NCI-H2171 treated with DMSO at 0.1 percent for 48 hours (cell line): ENCODE measurements at regions not wholly inside any gene's neighbourhood (a gene's known extent, or its start where the extent isn't known, plus 50 kb on each side); places are given as distances from the start of the nearest gene placed in this dataset.

Experiments
- DNase-seq: peaks from one replicate; lab custom pipeline; 2025; lab: John Stamatoyannopoulos, UW

DNA sequence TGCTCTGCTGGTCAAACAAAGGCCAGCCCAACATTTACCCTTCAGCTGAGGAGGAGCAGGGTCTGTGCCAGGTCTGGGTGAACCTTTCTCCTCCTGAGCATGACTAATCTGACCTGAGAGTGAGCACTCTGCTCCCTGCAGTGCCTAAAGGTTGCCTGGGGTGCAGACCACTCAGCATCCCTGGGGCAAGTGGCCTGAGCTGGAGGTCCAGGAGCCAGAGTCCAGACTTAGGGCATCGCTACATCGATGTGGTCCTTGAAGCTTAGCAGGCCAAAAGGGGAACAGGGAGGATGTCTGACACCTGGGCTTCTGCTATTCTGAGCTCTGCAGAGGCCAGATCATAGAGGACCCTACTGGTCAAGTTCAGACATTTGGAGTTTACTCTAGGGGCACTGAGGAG lies 119.1 kb downstream of the FAM43A start:
- DNase-seq: no peak

DNA sequence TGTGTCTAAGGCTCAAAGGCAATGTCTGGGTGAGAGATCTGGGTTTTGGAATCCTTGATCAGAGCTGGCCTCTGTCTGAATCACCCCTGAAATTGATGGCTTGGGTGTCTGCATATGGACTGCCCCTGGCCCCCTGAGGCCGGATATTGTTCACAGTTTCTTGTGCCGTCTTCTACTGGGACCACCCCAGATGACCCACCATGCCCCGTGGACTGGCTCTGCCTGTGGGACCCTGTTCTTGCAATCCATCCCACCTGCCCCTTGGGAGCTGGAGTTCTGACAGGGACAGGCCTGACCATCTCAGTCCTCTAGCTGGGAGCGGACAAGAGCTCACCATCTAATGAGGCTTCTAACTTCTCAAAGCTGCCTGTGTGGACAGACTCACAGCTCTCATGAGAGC lies 119.9 kb downstream of the FAM43A start:
- DNase-seq: no peak

DNA sequence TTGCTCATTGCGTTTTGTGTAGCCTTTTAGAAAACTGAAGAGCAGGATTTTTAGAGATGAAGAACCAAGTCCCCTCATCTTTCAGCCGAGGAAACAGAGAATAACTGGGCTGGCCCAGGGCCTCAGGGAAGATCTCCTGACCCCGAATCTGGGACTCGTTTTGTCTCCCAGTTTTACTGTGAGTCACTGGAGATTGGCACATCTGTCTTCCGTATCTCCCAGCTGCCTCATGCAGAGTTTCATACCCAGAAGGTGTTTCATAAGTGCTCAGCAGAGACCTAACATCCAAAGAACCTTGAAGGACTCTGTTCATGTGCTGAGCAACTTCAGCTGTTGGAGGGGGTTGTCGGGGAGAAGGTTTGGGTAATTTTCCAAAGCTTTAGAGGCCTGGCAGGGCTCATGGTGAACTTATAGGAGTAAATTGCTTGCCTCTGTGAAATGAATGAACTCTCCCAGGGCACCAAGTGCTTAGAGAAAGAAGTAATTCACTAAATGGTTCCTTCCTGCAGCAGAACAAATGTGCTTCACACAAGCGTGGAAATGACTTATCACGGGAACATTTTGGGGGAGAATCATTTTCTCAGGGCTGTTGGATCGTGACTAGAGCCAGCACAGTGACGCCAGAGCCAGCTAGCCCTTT lies 121.4 kb downstream of the FAM43A start:
- DNase-seq: no peak

DNA sequence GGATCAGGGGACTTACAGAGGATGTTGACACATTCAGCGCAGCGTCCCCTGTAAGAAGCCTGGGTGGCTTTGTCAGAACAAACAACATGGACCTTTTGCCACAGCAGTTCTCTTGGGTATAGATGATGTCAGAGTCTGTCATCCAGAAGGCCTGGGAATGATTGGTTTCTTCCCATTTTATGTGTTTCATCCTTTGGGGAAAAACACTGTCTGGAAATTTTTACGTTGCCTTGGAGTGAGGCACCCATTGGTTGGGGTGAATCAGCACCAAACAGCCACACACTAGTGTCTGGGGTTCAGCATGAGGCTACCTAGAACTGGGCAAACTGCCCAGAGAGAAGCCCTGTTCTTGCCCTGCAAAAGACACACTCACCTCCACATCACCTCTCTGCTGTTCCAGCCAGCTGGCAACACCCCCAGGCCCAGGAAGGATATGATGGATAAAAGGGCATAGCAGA lies 123.0 kb downstream of the FAM43A start:
- DNase-seq: peak; percentile 17

DNA sequence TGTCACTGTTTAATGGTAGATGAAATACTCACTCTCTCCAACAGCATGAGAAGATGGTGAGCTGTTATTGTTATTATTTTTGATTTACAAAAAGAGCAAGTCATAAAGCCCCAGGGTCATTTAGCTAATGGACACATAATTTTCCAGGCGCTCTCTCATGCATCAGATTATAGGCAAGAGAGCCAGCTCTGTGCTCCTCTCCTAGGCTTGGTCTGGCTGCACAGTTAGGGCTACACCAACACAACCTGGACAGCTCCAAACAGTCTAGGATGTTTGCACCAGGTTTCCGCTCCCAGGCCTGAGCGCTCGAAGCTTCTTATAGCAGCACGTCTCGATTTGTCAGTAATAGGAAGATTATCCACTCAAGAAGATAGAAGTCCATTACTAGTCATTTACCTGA lies 123.7 kb downstream of the FAM43A start:
- no peak for DNase-seq

DNA sequence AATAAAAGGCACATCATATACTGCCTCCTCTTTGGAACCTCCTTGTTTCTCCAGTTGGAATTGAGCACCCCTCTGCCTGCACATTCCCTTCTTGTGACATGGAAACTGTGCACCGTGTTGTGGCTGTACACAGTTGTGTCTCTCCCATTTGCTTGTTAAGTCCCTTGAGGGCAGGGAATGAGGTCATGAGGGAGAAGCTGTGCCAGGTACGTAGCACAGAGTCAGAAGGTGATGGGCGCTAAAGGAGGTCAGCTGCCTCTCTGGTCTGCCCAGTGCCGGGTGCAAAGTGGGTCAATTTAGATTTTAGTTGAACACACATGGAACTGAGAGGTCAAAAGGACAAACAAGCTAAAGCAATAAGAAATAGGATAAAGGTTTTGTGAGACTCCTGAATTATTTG lies 124.4 kb downstream of the FAM43A start:
- no peak for DNase-seq

DNA sequence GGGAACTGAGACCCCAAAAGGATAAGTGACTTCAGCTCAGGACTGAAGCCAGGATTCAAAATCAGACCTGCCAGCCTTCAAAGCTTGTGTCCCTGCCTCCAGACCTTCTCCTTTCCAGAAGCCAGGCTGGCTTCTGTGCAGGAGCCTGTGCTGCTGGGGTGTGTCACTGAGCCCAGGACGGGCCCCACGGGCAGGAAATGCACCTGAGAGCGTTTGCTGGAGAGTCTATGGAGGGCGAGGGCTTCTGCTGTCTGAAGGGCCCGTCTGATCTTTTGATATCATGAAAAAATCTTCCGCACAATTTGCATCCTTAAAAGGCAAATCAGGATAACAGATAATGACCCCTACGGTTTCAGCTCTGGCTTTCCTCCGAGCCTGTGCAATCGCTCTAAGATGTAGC lies 125.4 kb downstream of the FAM43A start:
- no peak for DNase-seq

DNA sequence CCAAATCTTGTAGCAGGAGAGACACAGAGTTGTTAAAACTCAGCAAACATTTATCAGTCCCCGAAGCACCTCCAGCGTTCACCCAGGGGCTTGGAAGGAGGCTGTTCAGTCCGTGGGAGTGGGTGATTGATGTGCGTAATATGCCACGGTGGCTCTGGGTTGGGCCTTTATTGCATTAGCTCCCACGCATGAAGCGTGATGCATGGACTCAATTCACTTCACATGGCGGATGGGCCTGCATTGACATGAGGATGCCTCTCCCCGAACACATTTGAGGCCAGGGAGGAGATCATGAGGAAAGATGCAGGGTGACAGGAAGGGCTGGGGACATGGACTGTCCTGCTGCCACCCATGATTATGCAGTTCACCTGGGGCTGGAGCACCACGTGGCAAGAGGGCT lies 126.5 kb downstream of the FAM43A start:
- DNase-seq: no peak

DNA sequence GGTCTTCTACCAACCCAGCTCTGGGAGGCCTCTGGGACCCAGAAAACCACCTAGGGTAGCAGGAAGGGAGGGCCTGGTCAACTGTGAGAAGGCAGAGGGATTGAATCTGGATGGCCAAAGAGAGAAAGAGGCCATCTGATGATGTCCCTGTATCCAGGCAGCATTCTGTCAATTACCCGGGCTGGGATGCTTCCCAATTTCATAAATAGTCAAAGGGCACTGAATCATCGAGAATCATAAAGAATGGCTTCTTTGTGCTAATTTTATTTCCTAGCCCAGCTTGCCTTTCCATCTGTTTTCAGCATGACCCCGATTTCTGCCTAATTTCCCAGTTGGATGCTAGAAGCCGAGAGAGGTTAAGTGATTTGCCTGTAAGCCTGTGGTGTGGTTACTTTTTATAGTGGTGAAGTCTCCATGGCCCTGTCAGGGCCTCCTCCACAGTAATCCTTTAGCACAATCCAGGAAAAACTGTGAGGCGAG lies 129.2 kb downstream of the FAM43A start:
- DNase-seq: no peak

DNA sequence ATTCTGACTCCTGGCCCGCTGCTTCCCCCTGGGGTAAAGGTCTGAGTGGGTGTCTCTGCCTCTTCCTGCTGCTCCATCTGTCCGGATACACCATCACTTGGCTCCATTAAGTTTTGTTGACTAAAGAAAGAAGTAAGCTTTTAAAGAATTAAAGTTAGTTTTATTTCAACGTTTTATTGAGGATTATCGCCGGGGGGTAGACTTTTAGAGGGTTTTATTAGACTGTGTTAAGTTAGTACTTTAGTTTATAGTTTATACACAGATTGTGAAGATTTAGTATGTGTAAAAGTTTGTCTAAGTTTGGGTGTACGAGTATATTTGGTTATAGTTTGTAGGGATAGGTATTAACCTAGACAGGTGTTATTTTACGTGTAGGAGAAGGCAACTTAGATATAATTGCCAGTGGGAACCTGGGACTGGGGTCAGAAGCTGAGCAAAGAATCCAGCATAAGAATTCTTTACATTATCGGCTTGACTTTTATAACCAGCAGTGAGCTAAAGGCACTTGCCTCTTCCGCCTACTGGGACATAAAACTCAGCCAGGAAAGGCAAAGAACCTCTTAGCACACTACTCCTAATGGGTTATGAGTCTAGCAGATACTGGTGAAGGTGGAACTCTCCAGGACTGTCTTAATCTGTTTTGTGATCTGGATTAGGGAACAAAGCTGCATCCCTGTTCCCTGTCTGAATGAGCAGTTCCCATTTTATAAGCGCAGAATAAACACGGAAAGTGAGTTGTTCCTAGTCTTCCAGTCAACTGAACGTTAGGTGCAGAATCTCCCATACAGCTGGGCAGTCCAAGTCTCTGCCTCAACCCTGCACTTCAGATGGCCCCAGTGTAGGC lies 131.3 kb downstream of the FAM43A start:
- DNase-seq: no peak

DNA sequence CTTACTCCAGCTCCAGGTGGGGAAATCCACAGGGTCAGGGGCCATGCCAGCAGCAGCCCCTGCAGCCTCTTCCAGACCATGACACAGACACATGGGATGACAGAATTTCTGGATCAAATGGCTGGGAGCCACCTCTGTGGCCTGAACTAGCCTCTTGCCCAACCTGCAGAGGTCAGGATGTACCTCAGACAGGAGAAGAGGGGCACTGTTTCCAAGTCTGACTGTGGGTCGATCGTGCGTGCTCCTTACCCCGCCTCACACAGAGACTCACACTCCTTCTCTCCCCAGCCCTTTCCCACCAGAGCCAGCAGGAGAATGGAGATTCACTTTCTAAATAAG lies 131.9 kb downstream of the FAM43A start:
- no peak for DNase-seq

DNA sequence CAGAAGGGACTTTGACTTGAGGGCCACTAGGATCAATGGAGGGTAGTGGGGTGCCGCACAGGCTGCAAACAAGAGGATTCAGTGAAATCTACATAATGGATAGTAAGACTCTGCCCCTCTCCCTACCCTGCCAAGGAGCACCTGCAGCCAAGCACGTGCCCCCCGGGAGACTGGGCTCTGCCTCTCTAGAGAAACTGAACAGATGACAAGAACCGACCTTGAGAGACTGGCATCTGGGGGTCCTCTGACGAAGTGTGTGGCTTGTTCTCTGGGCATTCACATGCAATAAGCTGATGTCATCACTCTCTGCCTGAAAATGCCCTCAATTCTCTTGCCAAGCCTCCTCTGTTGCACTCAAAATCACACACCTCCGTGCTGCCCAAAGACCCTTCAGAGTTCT lies 132.3 kb downstream of the FAM43A start:
- DNase-seq: peak; percentile 68

DNA sequence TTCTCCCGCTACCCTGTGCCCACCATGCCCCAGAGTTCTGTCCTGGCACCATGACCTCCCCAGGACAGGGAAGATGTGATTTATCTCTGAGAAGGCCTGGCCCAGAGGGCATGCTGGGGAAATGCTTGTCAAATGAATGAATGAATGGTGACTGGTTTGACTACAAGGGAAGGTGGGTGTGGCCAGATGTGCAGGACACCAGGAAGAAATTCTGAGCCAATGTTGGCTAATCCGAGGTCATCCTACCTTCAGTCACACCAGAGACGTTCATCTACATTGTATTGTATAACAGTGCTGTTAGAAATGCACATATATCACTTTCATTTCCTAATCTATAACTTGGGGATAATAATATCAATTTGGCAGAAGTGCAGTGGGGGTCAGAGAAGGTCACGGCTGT lies 138.4 kb downstream of the FAM43A start:
- DNase-seq: no peak

DNA sequence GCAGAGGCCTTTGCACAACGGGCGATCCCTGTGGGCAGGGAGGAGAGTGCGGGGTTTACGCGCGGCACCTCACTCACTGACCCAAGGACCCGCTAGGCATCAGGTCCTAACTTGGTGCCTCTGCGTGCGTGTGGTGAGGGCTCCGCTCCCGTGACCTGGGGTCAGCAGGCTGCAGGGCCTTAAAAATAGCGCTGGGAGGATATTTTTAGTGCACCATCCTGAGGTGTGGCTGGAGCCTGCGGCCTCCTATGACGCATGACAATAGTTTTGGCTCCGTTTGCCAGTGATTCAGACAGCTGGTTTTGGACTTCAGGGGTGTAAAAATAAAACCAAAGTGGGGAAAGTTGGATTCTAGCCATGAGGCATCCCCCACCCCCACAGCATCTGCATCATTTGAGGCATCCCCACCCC lies 139.0 kb downstream of the FAM43A start:
- no peak for DNase-seq

DNA sequence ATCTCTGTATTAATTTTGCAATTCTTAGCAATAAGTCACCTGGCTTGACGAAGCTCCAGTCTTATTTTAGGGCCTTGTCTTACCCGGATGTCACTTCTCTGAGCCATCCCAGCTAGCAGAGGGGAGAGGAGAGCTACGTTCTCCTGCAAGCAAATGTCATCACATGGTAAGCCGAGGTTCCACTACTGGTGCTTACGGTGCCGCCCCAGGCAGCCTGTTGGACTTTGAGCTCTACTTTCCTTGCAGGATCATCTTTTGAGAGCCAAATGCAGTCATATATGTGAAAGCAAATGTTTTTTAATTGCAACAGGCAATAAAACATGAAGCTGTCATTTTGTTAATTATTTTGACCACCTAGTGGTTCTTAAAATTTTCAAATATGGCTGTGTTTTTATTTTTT lies 140.9 kb downstream of the FAM43A start:
- DNase-seq: no peak

DNA sequence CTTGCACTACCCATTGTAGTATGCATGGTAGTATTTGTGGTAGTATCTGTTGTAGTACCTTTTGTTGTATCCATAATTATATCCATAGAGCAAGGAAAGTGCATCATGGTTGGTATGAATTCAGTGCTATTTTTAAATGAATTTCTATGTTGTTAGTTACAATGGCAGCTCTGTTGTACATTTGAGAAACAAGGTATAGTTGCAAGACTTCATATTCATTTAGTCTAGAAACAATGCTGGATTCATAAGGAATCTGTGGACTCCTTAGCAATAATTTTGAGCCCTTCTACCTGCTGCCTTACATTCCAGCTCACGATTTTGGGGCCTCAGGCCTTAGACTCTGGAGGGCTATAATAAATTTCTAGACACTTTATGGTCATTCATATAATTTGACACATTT lies 141.8 kb downstream of the FAM43A start:
- DNase-seq: no peak

DNA sequence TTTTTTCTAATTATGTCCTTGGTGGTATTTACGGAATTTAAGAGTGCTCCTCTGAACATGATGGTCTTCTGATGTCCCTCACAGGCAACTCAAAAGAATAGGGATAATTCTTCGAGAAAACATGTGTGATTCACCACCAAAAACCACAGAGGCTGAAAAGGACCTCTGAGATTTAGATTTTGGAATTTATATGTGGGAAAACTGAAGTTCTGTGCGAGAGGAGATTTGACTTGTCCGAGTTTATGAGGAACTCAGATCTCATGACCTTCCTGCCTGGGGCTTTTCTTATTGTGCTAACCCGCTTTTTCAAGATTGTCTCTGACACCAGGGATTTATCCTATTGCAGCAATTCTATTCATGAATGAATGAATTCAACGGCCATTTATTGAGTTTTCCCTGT lies 142.4 kb downstream of the FAM43A start:
- DNase-seq: no peak

DNA sequence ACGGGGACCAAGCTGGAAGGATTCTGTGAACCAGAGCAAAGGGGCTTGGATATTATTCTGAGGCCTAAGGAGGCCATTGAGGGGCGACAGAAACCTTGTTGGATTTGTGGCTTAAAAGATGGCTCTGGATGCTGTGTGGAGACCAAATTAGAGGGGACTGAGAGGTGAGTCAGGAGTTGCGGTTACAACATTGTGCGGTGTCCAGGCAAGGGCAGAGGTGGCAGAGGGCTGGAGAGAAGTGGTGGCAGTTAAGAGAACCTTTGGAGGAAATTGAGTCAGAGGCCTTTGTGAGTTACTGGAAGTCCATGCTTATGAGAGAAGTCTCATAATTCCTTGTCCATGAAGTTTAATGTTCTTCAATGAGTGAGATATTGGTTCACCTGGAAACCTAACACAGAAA lies 143.2 kb downstream of the FAM43A start:
- no peak for DNase-seq

DNA sequence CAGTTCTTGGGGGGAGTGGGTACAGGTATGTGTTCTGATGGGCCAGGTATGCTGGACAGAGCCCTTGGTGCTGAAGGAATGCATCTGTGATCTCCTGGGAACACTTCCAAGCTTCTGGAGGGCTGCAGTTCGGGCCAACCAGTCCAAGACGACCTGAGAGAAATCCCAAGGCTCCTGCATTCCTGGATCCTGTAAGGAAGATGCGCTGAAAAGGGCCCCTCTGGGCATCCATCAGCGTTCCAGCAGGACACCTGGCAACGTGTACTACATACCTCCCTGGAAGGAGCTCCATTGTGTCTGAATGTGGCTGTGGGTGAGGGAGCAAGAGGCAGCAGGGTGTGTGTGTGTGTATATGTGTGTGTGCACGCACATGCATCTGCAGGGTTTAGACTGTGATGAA lies 144.7 kb downstream of the FAM43A start:
- DNase-seq: no peak

DNA sequence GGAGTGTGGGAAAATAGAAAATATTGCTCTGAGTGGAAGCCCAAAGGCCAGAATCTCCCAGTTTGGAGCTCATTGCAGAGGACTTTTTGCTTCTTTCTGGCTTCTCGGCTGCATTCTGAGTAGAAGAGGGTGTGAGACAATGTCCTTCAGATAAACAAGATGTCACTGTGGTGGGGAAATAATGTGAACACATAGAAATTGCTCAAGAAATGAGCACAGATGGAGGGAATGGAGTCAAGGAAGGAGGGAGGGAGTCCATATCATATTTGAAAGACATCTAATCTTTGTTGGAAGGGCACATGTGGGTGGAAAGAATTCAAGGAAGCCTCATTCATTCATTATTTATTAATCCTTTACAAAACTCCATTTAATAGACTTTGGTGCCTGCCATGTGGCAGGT lies 145.3 kb downstream of the FAM43A start:
- DNase-seq: no peak

DNA sequence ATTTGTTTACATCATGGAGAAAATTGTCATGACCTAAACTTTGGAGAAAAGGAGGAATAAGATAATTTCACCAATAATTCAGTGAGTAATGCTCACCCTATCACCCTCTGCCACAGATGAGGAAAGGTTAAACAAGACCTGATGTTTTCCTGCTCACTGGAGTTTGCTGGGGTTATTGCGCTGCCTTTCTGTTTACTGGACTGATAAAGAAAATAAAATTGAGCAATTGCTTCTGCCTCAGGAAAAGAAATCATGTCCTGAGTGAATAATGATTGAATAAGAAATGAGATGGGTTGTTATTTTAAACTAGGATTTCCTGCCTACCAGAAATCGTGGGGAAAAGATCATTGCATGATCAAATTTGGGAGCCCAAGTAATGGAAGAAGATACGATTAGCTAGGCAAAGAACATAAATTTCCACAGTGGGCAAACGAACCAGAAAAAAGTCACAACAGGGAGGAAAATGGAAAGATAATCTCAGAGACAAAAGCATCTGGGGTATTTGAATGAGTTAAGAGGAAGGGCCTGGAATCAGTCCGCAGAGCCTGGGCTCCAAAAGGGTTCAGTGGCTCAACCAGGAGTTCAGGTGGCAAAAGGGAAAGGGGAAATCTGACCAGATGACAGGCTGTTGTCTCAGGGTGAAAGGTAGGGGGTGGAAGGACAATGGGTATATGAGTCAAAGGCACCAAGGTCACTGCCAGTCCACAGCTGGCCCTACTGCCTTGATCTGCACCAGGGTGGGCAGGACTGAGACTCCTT lies 146.8 kb downstream of the FAM43A start:
- DNase-seq: no peak

DNA sequence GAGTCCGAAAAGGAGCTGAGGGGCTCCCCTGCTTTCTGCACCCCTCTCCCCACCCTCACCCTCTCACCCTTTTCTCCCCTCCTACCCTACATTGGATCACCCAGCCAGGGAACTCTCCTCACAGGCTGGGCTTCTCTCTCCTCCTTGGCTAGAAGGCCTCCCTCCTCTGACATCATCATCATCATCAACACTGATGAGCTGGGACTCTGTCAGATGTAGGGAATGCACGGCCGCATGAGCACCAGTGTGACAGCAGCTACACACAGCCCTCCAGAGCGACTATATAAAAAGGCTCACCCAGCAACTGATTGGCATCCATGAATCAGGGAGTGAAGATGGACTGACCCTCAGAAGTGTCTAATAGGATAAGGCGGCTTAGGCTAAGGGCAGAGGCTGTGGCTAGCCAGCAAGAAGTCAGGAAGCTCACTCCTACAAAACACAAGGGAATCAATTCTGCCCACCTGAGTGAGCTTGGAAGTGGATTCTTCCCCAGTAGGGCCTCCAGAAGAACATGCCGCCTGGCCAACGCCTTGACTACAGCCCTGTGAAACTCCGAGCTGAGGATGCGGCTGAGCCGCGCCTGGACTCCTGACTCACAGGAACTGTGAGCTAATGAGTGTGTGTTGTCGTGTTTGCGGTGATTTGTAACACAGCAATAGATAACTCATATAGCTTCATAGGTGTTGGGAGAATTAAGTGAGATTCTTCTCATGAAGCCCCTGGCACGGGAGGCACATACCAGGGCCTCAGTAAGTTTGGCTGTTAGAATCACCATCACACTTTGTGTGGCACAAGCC lies 147.6 kb downstream of the FAM43A start:
- DNase-seq: no peak
